ENCODE measurements at regions not wholly inside any gene's neighbourhood (a gene's known extent, or its start where the extent isn't known, plus 50 kb on each side); places are given as distances from the start of the nearest gene placed in this dataset.

GRCh38 chr5:124909734-124910133, 163.3 kb upstream of the ZNF608 start:
- no peak for ATAC-seq
- Histone ChIP-seq H3K4me3 (ENCODE audit: low read length) (no peak overlapping the region), H3K4me1 (ENCODE audit: control insufficient read depth, insufficient read depth, low read length) (peaks cover 11% of the 10 kb centered on the region), H3K27me3 (ENCODE audit: control insufficient read depth, insufficient read depth, low read length) (no peaks in the 10 kb centered on the region), H3K36me3 (ENCODE audit: control insufficient read depth, insufficient read depth, low read length) (no peaks in the 10 kb centered on the region), H3K27ac (ENCODE audit: low read length) (no peak overlapping the region), H3K9me3 (ENCODE audit: control insufficient read depth, insufficient read depth, low read length) (no peaks in the 10 kb centered on the region)
- 93% methylated on average over 5 of the region's 5 CpGs for WGBS (ENCODE audit: insufficient coverage)
- TF ChIP-seq CTCF (IDR thresholded peaks at IDR 0.05): no peak
- Mint-ChIP-seq H3K4me3 (no peak overlapping the region), H3K9me3 (no peaks in the 10 kb centered on the region), H3K36me3 (no peaks in the 10 kb centered on the region), H3K27me3 (ENCODE audit: low read depth in 2 of 2) (no peaks in the 10 kb centered on the region), H3K4me1 (peaks cover 0 to 6% of the 10 kb centered on the region in 2 donors), H3K27ac (no peak overlapping the region)
- no peak for DNase-seq
- intact Hi-C loops (cut with micrococcal nuclease): no loop called here

GRCh38 chr5:124910354-124911016, 164.0 kb upstream of the ZNF608 start:
- H3K9me3 Mint-ChIP-seq: no peaks in the 10 kb centered on the region
- no peaks in the 10 kb centered on the region for H3K27me3 ChIP-seq (ENCODE audit: control insufficient read depth, insufficient read depth, low read length)
- H3K36me3 Mint-ChIP-seq: no peaks in the 10 kb centered on the region
- no peaks in the 10 kb centered on the region for H3K36me3 ChIP-seq (ENCODE audit: control insufficient read depth, insufficient read depth, low read length)
- H3K4me1 ChIP-seq (ENCODE audit: control insufficient read depth, insufficient read depth, low read length): peaks cover 11% of the 10 kb centered on the region
- no peak overlapping the region for H3K27ac ChIP-seq (ENCODE audit: low read length)
- H3K4me1 Mint-ChIP-seq: peaks cover 0 to 6% of the 10 kb centered on the region in 2 donors
- no peak overlapping the region for H3K4me3 ChIP-seq (ENCODE audit: low read length)
- H3K27me3 Mint-ChIP-seq (ENCODE audit: low read depth in 2 of 2): peaks cover 0 to 3% of the 10 kb centered on the region in 2 donors
- H3K9me3 ChIP-seq (ENCODE audit: control insufficient read depth, insufficient read depth, low read length): no peaks in the 10 kb centered on the region
- TF ChIP-seq CTCF (IDR thresholded peaks at IDR 0.05): no peak
- no peak overlapping the region for H3K4me3 Mint-ChIP-seq
- DNase-seq: no peak
- ATAC-seq: no peak
- WGBS (ENCODE audit: insufficient coverage): 89% methylated on average over 3 of the region's 3 CpGs
- no peak overlapping the region for H3K27ac Mint-ChIP-seq
- intact Hi-C loops (cut with micrococcal nuclease): no loop called here

GRCh38 chr5:124912638-124913328, 166.3 kb upstream of the ZNF608 start:
- DNase-seq (no peak), ATAC-seq (no peak)
- Mint-ChIP-seq H3K9me3 (no peaks in the 10 kb centered on the region), H3K36me3 (no peaks in the 10 kb centered on the region), H3K27ac (no peak overlapping the region), H3K4me3 (no peak overlapping the region), H3K27me3 (ENCODE audit: low read depth in 2 of 2) (peaks cover 0 to 3% of the 10 kb centered on the region in 2 donors), H3K4me1 (peaks cover 0 to 11% of the 10 kb centered on the region in 2 donors)
- 91% methylated on average over 20 of the region's 20 CpGs for WGBS (ENCODE audit: insufficient coverage)
- H3K9me3 ChIP-seq (ENCODE audit: control insufficient read depth, insufficient read depth, low read length): no peaks in the 10 kb centered on the region
- intact Hi-C loops (cut with micrococcal nuclease): no loop called here
- no peak overlapping the region for H3K27ac ChIP-seq (ENCODE audit: low read length)
- no peaks in the 10 kb centered on the region for H3K27me3 ChIP-seq (ENCODE audit: control insufficient read depth, insufficient read depth, low read length)
- H3K4me1 ChIP-seq (ENCODE audit: control insufficient read depth, insufficient read depth, low read length): peaks cover 7% of the 10 kb centered on the region
- H3K36me3 ChIP-seq (ENCODE audit: control insufficient read depth, insufficient read depth, low read length): no peaks in the 10 kb centered on the region
- no peak overlapping the region for H3K4me3 ChIP-seq (ENCODE audit: low read length)
- no peak for TF ChIP-seq CTCF (IDR thresholded peaks at IDR 0.05)

Data from natural killer cell (primary cell).